ENCODE measurements at regions not wholly inside any gene's neighbourhood (a gene's known extent, or its start where the extent isn't known, plus 50 kb on each side); places are given as distances from the start of the nearest gene placed in this dataset.

DNA sequence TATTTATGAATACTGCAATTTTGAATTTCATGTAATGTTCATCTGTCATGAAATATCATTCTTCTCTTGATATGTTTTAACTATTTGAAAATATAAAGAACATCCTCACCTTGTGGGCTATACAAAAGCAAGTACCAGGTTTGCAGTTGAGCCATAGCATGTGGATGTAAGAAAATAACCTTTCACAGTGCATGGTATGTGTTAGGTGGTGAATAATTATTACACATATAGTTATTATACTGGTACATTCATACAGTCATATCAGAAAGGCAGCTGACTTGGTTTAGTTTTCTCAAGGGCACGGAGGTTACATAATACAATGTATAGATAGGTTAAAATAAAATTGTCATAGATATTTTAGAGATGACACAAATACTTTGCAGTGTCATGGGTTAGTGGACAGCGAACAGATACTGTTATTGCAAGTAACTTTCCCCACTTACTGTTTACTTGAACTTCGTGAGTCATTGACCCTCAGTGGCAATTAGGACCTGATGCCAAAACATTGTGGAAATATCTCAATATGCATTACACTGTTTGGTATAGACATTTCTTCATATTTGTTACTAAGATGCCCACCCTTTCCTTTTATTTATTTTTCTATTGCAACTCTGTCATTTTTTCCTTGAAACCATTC lies 445.4 kb upstream of the GOT2 start:
- Histone ChIP-seq H3K27ac (ENCODE audit: low read depth in 1 of 2, low read length in 2 of 2) (no peak overlapping the region), H3K27me3 (ENCODE audit: control insufficient read depth in 4 of 4, insufficient read depth in 4 of 4, low read length in 3 of 4) (no peaks in the 10 kb centered on the region), H3K36me3 (ENCODE audit: control insufficient read depth in 4 of 4, insufficient read depth in 3 of 4, low read depth in 1 of 4, low read length in 3 of 4) (no peaks in the 10 kb centered on the region), H3K9ac (ENCODE audit: low read depth in 1 of 2, low read length in 2 of 2) (no peak overlapping the region), H3K4me3 (ENCODE audit: low read depth in 1 of 3, low read length in 3 of 3) (no peak overlapping the region), H3K4me1 (ENCODE audit: control insufficient read depth in 4 of 4, insufficient read depth in 4 of 4, low read length in 3 of 4) (no peaks in the 10 kb centered on the region), H3K9me3 (ENCODE audit: control insufficient read depth in 4 of 4, low read length in 3 of 4) (peaks cover 0 to 1% (median 0%) of the 10 kb centered on the region in 4 donors)
- TF ChIP-seq HNF4A (conservative IDR thresholded peaks at IDR 0.05) (no peak), GABPA (IDR thresholded peaks at IDR 0.05 in 1 of 2, conservative IDR thresholded peaks at IDR 0.05 in 1 of 2) (no peak), YY1 (IDR thresholded peaks at IDR 0.05) (no peak), RXRA (IDR thresholded peaks at IDR 0.05) (peak in 1 of 2 donors; percentile 4), ATF3 (IDR thresholded peaks at IDR 0.05) (no peak)
- TF ChIP-seq, protein P1, sequence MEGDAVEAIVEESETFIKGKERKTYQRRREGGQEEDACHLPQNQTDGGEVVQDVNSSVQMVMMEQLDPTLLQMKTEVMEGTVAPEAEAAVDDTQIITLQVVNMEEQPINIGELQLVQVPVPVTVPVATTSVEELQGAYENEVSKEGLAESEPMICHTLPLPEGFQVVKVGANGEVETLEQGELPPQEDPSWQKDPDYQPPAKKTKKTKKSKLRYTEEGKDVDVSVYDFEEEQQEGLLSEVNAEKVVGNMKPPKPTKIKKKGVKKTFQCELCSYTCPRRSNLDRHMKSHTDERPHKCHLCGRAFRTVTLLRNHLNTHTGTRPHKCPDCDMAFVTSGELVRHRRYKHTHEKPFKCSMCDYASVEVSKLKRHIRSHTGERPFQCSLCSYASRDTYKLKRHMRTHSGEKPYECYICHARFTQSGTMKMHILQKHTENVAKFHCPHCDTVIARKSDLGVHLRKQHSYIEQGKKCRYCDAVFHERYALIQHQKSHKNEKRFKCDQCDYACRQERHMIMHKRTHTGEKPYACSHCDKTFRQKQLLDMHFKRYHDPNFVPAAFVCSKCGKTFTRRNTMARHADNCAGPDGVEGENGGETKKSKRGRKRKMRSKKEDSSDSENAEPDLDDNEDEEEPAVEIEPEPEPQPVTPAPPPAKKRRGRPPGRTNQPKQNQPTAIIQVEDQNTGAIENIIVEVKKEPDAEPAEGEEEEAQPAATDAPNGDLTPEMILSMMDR (IDR thresholded peaks at IDR 0.05; ENCODE audit: low read depth, low read length, missing input control) = no peak
- TF ChIP-seq, protein P2, sequence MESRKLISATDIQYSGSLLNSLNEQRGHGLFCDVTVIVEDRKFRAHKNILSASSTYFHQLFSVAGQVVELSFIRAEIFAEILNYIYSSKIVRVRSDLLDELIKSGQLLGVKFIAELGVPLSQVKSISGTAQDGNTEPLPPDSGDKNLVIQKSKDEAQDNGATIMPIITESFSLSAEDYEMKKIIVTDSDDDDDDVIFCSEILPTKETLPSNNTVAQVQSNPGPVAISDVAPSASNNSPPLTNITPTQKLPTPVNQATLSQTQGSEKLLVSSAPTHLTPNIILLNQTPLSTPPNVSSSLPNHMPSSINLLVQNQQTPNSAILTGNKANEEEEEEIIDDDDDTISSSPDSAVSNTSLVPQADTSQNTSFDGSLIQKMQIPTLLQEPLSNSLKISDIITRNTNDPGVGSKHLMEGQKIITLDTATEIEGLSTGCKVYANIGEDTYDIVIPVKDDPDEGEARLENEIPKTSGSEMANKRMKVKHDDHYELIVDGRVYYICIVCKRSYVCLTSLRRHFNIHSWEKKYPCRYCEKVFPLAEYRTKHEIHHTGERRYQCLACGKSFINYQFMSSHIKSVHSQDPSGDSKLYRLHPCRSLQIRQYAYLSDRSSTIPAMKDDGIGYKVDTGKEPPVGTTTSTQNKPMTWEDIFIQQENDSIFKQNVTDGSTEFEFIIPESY (IDR thresholded peaks at IDR 0.05) = no peak
- DNase-seq (ENCODE audit: low spot score) = no peak
- 55% methylated on average over 3 of the region's 3 CpGs for WGBS

- H3K9me3 ChIP-seq (ENCODE audit: control insufficient read depth in 4 of 4, low read length in 3 of 4) = no peaks in the 10 kb centered on the region
- H3K9ac ChIP-seq (ENCODE audit: low read depth in 1 of 2, low read length in 2 of 2) = no peak overlapping the region
- H3K4me3 ChIP-seq (ENCODE audit: low read depth in 1 of 3, low read length in 3 of 3) = no peak overlapping the region
- no peaks in the 10 kb centered on the region for H3K27me3 ChIP-seq (ENCODE audit: control insufficient read depth in 4 of 4, insufficient read depth in 4 of 4, low read length in 3 of 4)
- DNase-seq (ENCODE audit: low spot score) = no peak
- no peak for TF ChIP-seq NR2F2 (IDR thresholded peaks at IDR 0.05)
- no peak for TF ChIP-seq MAX (IDR thresholded peaks at IDR 0.05)
- TF ChIP-seq JUND (IDR thresholded peaks at IDR 0.05) = no peak
- TF ChIP-seq SP1 (IDR thresholded peaks at IDR 0.05) = no peak
- TF ChIP-seq FOXA1 (IDR thresholded peaks at IDR 0.05) = no peak
- TF ChIP-seq, protein P2 (IDR thresholded peaks at IDR 0.05) = no peak
- no peak for TF ChIP-seq FOXA2 (IDR thresholded peaks at IDR 0.05)
- TF ChIP-seq EGR1 (IDR thresholded peaks at IDR 0.05; ENCODE audit: low read depth in 2 of 2) = no peak
- no peak for TF ChIP-seq HNF4A (conservative IDR thresholded peaks at IDR 0.05)
- TF ChIP-seq REST (IDR thresholded peaks at IDR 0.05) = no peak
- no peak for TF ChIP-seq YY1 (IDR thresholded peaks at IDR 0.05)
- TF ChIP-seq HNF4G (IDR thresholded peaks at IDR 0.05) = no peak
- TF ChIP-seq TAF1 (conservative IDR thresholded peaks at IDR 0.05) = no peak
- TF ChIP-seq RXRA (IDR thresholded peaks at IDR 0.05) = no peak
- TF ChIP-seq GABPA (IDR thresholded peaks at IDR 0.05 in 1 of 2, conservative IDR thresholded peaks at IDR 0.05 in 1 of 2) = no peak
- TF ChIP-seq RAD21 (IDR thresholded peaks at IDR 0.05) = no peak
- TF ChIP-seq ATF3 (IDR thresholded peaks at IDR 0.05) = no peak
- TF ChIP-seq, protein P1 (IDR thresholded peaks at IDR 0.05; ENCODE audit: low read depth, low read length, missing input control) = no peak
- no peak overlapping the region for H3K27ac ChIP-seq (ENCODE audit: low read depth in 1 of 2, low read length in 2 of 2)
- no peaks in the 10 kb centered on the region for H3K4me1 ChIP-seq (ENCODE audit: control insufficient read depth in 4 of 4, insufficient read depth in 4 of 4, low read length in 3 of 4)
- WGBS = 80% methylated on average over 3 of the region's 3 CpGs
- H3K36me3 ChIP-seq (ENCODE audit: control insufficient read depth in 4 of 4, insufficient read depth in 3 of 4, low read depth in 1 of 4, low read length in 3 of 4) = no peaks in the 10 kb centered on the region
Measured at GRCh38 chr16:59173408-59173831, 439.3 kb upstream of the GOT2 start.

Measured in liver (tissue), 8 donors.